ENCODE measurements at regions not wholly inside any gene's neighbourhood (a gene's known extent, or its start where the extent isn't known, plus 50 kb on each side); places are given as distances from the start of the nearest gene placed in this dataset.
"Not testable (repeated sequence)": the region's sequence is repeated elsewhere in the genome, so short reads cannot be mapped to it uniquely, and the experiment has no call there.

- not testable (repeated sequence) for TF ChIP-seq PATZ1 (CRISPR knock-in tag; IDR thresholded peaks at IDR 0.05; ENCODE audit: borderline replicate concordance); ZC3H10 (CRISPR knock-in tag; IDR thresholded peaks at IDR 0.05); ZFP30 (CRISPR knock-in tag; IDR thresholded peaks at IDR 0.05); CREB5 (CRISPR knock-in tag; IDR thresholded peaks at IDR 0.05; ENCODE audit: low read depth); OSR1 (CRISPR knock-in tag; IDR thresholded peaks at IDR 0.05); ESRRG (CRISPR knock-in tag; IDR thresholded peaks at IDR 0.05); ARNTL (CRISPR knock-in tag; IDR thresholded peaks at IDR 0.05; ENCODE audit: borderline replicate concordance, low read depth)
These were observed 210.5 kb downstream of the BANP start for GRCh38 chr16:88161623-88162275.
